GM08714 (cell line): ENCODE measurements at regions not wholly inside any gene's neighbourhood (a gene's known extent, or its start where the extent isn't known, plus 50 kb on each side); places are given as distances from the start of the nearest gene placed in this dataset.
"Not testable (repeated sequence)": the region's sequence is repeated elsewhere in the genome, so short reads cannot be mapped to it uniquely, and the experiment has no call there.

Experiments
- H3K4me3 ChIP-seq: fragments of 200-500 bp; sonication (Bioruptor generic); 2 replicates; pipeline ENCODE4 v1.5.1; 2014; ENCODE audit warnings: mild to moderate bottlenecking, low read length, inconsistent platforms
- ZNF274 ChIP-seq: IDR thresholded peaks from 2 replicates; pipeline ENCODE4 v1.6.1; 2012; ENCODE audit warnings: mild to moderate bottlenecking, low read depth, low read length

GRCh38 chr16:87202346-87202745 is 114.8 kb downstream of the C16orf95 start:
- no peak for TF ChIP-seq ZNF274
- no peak overlapping the region for H3K4me3 ChIP-seq

GRCh38 chr16:87203060-87203656 is 114.0 kb downstream of the C16orf95 start:
- no peak overlapping the region for H3K4me3 ChIP-seq
- no peak for TF ChIP-seq ZNF274

DNA sequence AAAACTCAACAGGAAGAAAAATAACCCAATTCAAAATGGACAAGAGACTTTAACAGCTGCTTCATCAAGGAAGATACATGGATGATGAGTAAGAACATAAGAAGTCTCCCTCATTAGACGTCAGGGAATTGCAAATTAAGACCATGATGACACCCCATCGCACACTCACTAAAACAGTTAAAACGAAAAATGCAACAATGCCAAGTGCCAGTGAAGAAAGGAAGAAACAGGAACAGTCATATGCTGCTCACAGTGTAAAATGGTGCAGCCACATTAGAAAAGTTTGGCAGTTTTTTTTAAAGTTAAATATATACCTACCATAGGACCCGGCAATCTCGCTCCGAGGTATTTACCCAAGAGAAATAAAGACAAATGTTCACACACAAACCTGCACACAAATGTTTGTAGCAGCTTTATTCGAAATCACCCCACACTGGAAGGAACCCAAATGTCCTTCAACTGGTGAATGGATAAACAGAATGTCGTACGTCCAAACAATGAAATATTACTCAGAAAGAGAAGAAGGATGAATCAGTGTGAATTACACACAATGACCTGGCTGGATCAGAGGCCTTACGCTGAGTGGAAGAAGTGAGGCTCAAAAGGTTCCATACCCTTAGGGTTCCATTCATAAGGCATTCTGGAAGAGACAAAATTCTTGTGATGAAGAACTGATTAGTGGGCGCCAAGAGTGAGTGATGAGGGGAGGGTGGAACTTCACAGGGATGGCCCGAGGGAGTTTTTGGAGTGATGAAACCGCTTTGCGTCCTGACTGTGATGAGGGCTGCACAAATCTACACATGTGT is 110.3 kb downstream of the C16orf95 start:
- no peak overlapping the region for H3K4me3 ChIP-seq
- no peak for TF ChIP-seq ZNF274

- TF ChIP-seq ZNF274: no peak
- no peak overlapping the region for H3K4me3 ChIP-seq
Measured at GRCh38 chr16:87207509-87207908, 109.7 kb downstream of the C16orf95 start.

DNA sequence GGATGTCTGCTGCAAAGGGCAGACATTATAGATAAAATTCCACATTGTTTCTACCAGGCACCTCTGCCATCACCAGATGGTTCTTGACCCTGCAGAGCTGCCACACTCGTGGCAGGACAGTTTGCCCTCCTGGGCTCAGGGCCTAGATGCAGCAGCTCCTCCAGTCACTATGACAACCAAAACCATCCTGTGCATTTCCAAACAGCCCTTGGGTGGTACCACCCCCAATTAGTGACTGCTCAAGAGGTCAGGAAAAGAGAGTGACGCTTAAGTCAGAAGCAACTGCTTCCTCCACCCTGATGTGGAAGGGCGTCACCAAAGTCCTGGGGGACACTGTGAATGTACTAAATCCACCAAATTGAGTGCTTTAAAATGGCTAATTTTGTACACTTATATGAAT is 109.2 kb downstream of the C16orf95 start:
- no peak for TF ChIP-seq ZNF274
- H3K4me3 ChIP-seq: no peak overlapping the region

- H3K4me3 ChIP-seq: not testable (repeated sequence)
Measured at GRCh38 chr16:87208968-87209367, 108.2 kb downstream of the C16orf95 start.

DNA sequence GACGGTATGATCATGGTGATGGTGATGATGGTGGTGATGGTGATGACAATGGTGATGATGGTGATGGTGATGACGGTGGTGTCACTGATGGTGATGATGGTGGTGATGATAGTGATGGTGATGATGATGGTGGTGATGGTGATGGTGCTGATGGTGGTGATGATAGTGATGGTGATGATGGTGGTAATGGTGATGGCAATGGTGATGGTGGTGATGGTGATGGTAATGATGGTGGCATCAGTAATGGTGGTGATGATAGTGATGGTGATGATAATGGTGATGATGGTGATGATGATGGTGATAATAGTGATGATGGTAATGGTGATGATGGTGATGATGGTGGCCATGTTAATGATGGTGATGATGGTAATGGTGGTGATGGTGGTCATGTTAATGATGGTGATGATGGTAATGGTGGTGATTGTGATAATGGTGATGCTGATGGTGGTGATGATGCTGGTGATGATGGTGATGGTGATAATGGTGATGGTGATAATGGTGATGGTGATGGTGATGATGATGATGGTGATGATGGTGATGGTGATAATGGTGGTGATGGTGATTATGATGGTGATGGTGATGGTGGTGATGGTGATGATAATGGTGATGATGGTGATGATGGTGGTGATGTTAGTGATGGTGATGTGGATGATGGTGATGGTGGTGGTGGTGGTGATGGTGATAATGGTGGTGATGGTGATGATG is 107.2 kb downstream of the C16orf95 start:
- H3K4me3 ChIP-seq: no peak overlapping the region
- no peak for TF ChIP-seq ZNF274

- TF ChIP-seq ZNF274: no peak
- H3K4me3 ChIP-seq: no peak overlapping the region
Measured at GRCh38 chr16:87210894-87211293, 106.3 kb downstream of the C16orf95 start.

- H3K4me3 ChIP-seq: no peak overlapping the region
- TF ChIP-seq ZNF274: no peak
Measured at GRCh38 chr16:87212026-87212425, 105.2 kb downstream of the C16orf95 start.

- no peak overlapping the region for H3K4me3 ChIP-seq
- TF ChIP-seq ZNF274: no peak
Measured at GRCh38 chr16:87213536-87213935, 103.7 kb downstream of the C16orf95 start.

DNA sequence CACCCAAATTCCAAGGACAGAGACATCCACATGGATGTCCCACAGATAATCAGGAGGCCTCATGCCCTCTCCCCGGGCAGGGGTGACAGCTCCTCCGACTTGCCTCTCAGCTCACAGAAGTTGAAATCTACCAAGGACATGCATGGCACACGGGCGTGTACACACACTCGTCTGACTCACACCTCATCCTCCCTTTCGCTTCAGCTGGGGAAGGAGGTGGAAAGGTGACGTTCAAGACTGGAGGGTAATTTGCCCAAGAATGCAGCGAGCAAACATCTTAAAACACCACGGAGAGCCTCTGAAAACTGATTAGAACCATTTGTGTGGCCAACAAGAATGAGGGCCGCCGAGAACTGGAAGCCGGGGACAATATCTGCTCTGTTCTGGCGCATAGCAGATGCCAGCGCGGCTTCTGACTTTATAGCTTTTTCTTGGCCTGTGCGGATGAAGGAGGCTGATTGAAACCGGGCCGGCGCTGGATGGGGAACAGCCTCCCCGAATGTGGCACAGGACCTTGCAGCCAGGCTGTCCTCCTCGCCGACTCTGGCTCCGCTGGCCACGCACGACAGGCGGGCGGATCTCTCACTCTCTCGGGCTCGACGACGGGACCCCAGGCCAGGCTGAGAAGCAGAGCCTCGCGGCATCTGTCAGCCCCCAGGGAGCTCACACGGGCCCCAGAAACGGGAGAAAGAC is 100.9 kb downstream of the C16orf95 start:
- TF ChIP-seq ZNF274: no peak
- no peak overlapping the region for H3K4me3 ChIP-seq

DNA sequence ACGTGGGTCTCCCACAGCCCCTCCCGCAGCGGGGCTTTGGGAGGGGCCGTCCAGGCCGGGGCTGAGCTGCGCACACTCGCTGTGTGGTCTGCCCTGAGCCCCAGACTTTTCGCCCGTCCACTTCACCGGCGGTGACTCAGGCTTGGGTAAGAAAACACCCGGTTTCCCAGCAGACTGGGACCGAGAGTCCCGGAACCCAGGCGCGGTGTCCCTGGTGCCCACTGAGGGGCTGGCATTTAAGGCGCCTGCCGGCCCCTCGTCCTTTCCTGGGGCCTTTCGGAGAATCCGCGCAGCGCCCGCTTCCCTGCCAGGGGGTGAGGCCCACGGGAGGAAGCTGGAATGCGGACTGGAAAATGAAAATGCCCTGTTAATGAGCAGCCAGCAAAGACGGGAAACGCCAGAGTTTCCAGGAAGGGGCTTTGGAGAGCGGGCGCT is 100.3 kb downstream of the C16orf95 start:
- H3K4me3 ChIP-seq: no peak overlapping the region
- no peak for TF ChIP-seq ZNF274

DNA sequence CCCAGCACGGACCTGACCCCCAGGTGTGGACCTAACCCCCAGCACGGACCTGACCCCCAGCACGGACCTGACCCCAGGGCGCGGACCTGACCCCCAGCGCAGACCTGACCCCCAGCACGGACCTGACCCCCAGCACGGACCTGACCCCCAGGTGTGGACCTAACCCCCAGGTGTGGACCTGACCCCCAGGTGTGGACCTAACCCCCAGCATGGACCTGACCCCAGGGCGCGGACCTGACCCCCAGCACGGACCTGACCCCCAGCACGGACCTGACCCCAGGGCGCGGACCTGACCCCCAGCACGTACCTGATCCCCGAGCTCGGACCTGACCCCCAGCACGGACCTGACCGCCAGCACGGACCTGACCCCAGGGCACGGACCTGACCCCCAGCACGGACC is 99.4 kb downstream of the C16orf95 start:
- H3K4me3 ChIP-seq: not testable (repeated sequence)

- H3K4me3 ChIP-seq: no peak overlapping the region
- TF ChIP-seq ZNF274: no peak
Measured at GRCh38 chr16:87218281-87219055, 98.7 kb downstream of the C16orf95 start.
